Keratinocyte (primary cell): ENCODE measurements at regions not wholly inside any gene's neighbourhood (a gene's known extent, or its start where the extent isn't known, plus 50 kb on each side); places are given as distances from the start of the nearest gene placed in this dataset.

Experiments used
- DNase-seq: peaks from one replicate; pipeline ENCODE4 v3.0.0-alpha.2; 2011; ENCODE audit warnings: low read depth, missing footprints, low spot score
- FAIRE-seq: peaks from 2 replicates; lab custom pipeline; 2011; peaks lifted over from hg19 to GRCh38; lab: Jason Lieb, UNC
- H2AFZ ChIP-seq: 2 replicates; pipeline ENCODE4 v1.6.0; 2012; ENCODE audit warnings: low read length, control low read depth, inconsistent platforms; ENCODE audit not compliant: control insufficient read depth
- H3K27ac ChIP-seq: 2 replicates; pipeline ENCODE4 v1.5.1; 2011; ENCODE audit warnings: low read length; ENCODE audit not compliant: control insufficient read depth, insufficient read depth
- H3K27me3 ChIP-seq: 3 replicates; pipeline ENCODE4 v1.6.0; 2011; ENCODE audit warnings: low read length; ENCODE audit not compliant: control insufficient read depth, insufficient read depth; ENCODE audit errors: extremely low read depth
- H3K36me3 ChIP-seq, 2 experiments: 2 replicates in 1 of 2; 3 replicates in 1 of 2; pipeline ENCODE4 v1.5.1; 2011; ENCODE audit warnings: low read length in 2 of 2, mild to moderate bottlenecking in 1 of 2; ENCODE audit not compliant: control insufficient read depth in 2 of 2, insufficient read depth in 2 of 2; ENCODE audit errors: extremely low read depth in 1 of 2
- H3K4me1 ChIP-seq: 3 replicates; pipeline ENCODE4 v1.5.1; 2011; ENCODE audit warnings: low read length; ENCODE audit not compliant: control insufficient read depth, insufficient read depth; ENCODE audit errors: extremely low read depth
- H3K4me2 ChIP-seq: 3 replicates; pipeline ENCODE4 v1.6.0; 2011; ENCODE audit warnings: low read depth, low read length; ENCODE audit not compliant: control insufficient read depth, insufficient read depth; ENCODE audit errors: extremely low read depth
- H3K4me3 ChIP-seq, 3 experiments: fragments of 200-600 bp in 1 of 3; sonication (generic) in 1 of 3; 2 replicates in 2 of 3; 3 replicates in 1 of 3; pipeline ENCODE4 v1.5.1; 2011 to 2016; ENCODE audit warnings: low read length in 3 of 3, mild to moderate bottlenecking in 3 of 3, control low read depth in 2 of 3, inconsistent platforms in 1 of 3, low read depth in 1 of 3, mixed read lengths in 1 of 3, mixed run types in 1 of 3, moderate library complexity in 1 of 3; ENCODE audit not compliant: control insufficient read depth in 2 of 3, insufficient read depth in 2 of 3; ENCODE audit errors: extremely low read depth in 1 of 3
- H3K79me2 ChIP-seq: 2 replicates; pipeline ENCODE4 v1.6.0; 2012; ENCODE audit warnings: low read length; ENCODE audit not compliant: control insufficient read depth, insufficient read depth
- H3K9ac ChIP-seq: 3 replicates; pipeline ENCODE4 v1.6.0; 2011; ENCODE audit warnings: low read length; ENCODE audit not compliant: control insufficient read depth, insufficient read depth; ENCODE audit errors: extremely low read depth
- H3K9me1 ChIP-seq: 3 replicates; pipeline ENCODE4 v1.6.0; 2011; ENCODE audit warnings: low read length; ENCODE audit not compliant: control insufficient read depth, insufficient read depth; ENCODE audit errors: extremely low read depth
- H3K9me3 ChIP-seq: 2 replicates; pipeline ENCODE4 v1.5.1; 2012; ENCODE audit warnings: low read depth, low read length; ENCODE audit not compliant: control insufficient read depth
- H4K20me1 ChIP-seq: 3 replicates; pipeline ENCODE4 v1.6.0; 2011; ENCODE audit warnings: low read length; ENCODE audit not compliant: control insufficient read depth, insufficient read depth; ENCODE audit errors: extremely low read depth
- CTCF ChIP-seq, 3 experiments: IDR thresholded peaks in 1 of 3; conservative IDR thresholded peaks in 1 of 3; optimal IDR thresholded peaks in 1 of 3; 2 replicates in 2 of 3; 3 replicates in 1 of 3; pipeline versions ENCODE3 to v1.5.1; 2011; ENCODE audit warnings: low read length in 3 of 3, mild to moderate bottlenecking in 3 of 3, moderate library complexity in 2 of 3, control low read depth in 1 of 3, inconsistent platforms in 1 of 3; ENCODE audit not compliant: insufficient read depth in 2 of 3; ENCODE audit errors: extremely low read depth in 1 of 3
- EZH2 ChIP-seq: IDR thresholded peaks from one replicate; pipeline ENCODE4 v1.6.1; 2012; ENCODE audit warnings: inconsistent platforms, mild to moderate bottlenecking, low read length, moderate library complexity
- dilution Hi-C: fragments of 300-500 bp; cut with MboI; formaldehyde crosslinking; loops from one replicate; pipeline ENCODE4 v1.7.0; 2020; ENCODE audit warnings: low sequenced_read_pairs; ENCODE audit not compliant: extremely low pct_ligation_motif_present

GRCh38 chr4:163251204-163251603, 81.2 kb downstream of the NPY1R start:
- Histone ChIP-seq H3K27ac (no peak overlapping the region), H2AFZ (no peak overlapping the region), H3K4me3 (no peak overlapping the region), H3K4me1 (no peaks in the 10 kb centered on the region), H3K27me3 (no peaks in the 10 kb centered on the region), H3K4me2 (no peak overlapping the region), H3K9ac (no peak overlapping the region), H4K20me1 (no peaks in the 10 kb centered on the region), H3K9me3 (no peaks in the 10 kb centered on the region), H3K79me2 (no peaks in the 10 kb centered on the region), H3K36me3 (no peaks in the 10 kb centered on the region), H3K9me1 (no peaks in the 10 kb centered on the region)
- dilution Hi-C loops: no loop called here
- FAIRE-seq (no peak), DNase-seq (no peak)
- peak in 1 of 3 experiments; percentile 28 for TF ChIP-seq CTCF (optimal IDR thresholded peaks at IDR 0.05 in 1 of 3, IDR thresholded peaks at IDR 0.05 in 1 of 3, conservative IDR thresholded peaks at IDR 0.05 in 1 of 3; ENCODE audit: extremely low read depth in 1 of 3, insufficient read depth in 2 of 3, low read length in 3 of 3)
- no peak for TF ChIP-seq EZH2

GRCh38 chr4:163249042-163249441, 82.4 kb upstream of the NAF1 start:
- Histone ChIP-seq H3K27me3 (no peaks in the 10 kb centered on the region), H3K36me3 (no peaks in the 10 kb centered on the region), H4K20me1 (no peaks in the 10 kb centered on the region), H3K4me1 (no peaks in the 10 kb centered on the region), H3K9me1 (no peaks in the 10 kb centered on the region), H3K9me3 (no peaks in the 10 kb centered on the region), H3K9ac (no peak overlapping the region), H2AFZ (no peak overlapping the region), H3K27ac (no peak overlapping the region), H3K79me2 (no peaks in the 10 kb centered on the region), H3K4me2 (no peak overlapping the region), H3K4me3 (no peak overlapping the region)
- DNase-seq: no peak
- dilution Hi-C loops: no loop called here
- TF ChIP-seq CTCF (optimal IDR thresholded peaks at IDR 0.05 in 1 of 3, IDR thresholded peaks at IDR 0.05 in 1 of 3, conservative IDR thresholded peaks at IDR 0.05 in 1 of 3; ENCODE audit: extremely low read depth in 1 of 3, insufficient read depth in 2 of 3, low read length in 3 of 3) (no peak), EZH2 (no peak)
- no peak for FAIRE-seq
